ENCODE measurements at regions not wholly inside any gene's neighbourhood (a gene's known extent, or its start where the extent isn't known, plus 50 kb on each side); places are given as distances from the start of the nearest gene placed in this dataset.

DNA sequence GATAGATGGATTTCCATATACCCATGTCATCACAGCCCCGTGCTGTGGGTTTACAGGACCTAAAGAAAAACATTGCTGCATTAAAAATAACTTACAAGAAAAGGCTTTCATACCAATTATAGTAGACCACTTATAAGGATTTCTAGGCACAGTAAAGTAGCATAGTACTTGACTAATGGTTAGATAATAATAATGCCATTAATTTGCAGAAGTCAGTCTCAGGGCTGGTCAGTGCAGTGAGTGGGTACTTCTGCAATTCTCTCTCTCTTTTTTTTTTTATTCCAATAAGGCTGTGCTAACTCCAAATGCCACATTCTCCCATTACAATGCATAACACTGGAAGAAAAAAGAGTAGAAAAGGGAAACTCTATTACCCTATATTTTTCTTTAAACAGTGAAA is 73.1 kb upstream of the TMPRSS15 start:
- Histone ChIP-seq H2BK15ac (ENCODE audit: low read depth, poor library complexity, severe bottlenecking) (no peak overlapping the region), H4K8ac (ENCODE audit: low read length) (no peak overlapping the region), H3K18ac (ENCODE audit: low read depth in 1 of 2, low read length in 2 of 2) (no peak overlapping the region), H3K27ac (ENCODE audit: low read length, poor library complexity, severe bottlenecking) (no peak overlapping the region), H3K4me3 (ENCODE audit: insufficient read depth in 1 of 2, low read depth in 1 of 2, low read length in 2 of 2) (peak overlapping the region in 1 of 2 experiments; percentile 16), H2AFZ (ENCODE audit: low read depth, low read length) (no peak overlapping the region), H3K9me3 (ENCODE audit: control insufficient read depth, low read length) (no peaks in the 10 kb centered on the region), H2AK5ac (ENCODE audit: low read length, severe bottlenecking) (no peak overlapping the region), H4K91ac (ENCODE audit: low read length) (no peak overlapping the region), H3K79me1 (replicated peaks; ENCODE audit: low read length, poor library complexity, severe bottlenecking) (no peaks in the 10 kb centered on the region), H2BK120ac (ENCODE audit: low read depth, low read length) (no peak overlapping the region), H3K36me3 (ENCODE audit: control insufficient read depth in 1 of 2, insufficient read depth in 2 of 2, low read depth in 1 of 2, low read length in 2 of 2) (no peaks in the 10 kb centered on the region), H3K14ac (ENCODE audit: low read length in 2 of 2) (no peak overlapping the region), H3K4ac (ENCODE audit: low read depth in 1 of 2, low read length in 2 of 2) (no peak overlapping the region), H3K4me1 (ENCODE audit: control insufficient read depth, insufficient read depth, low read depth, low read length) (no peaks in the 10 kb centered on the region), H3K4me2 (ENCODE audit: low read length, poor library complexity, severe bottlenecking) (no peak overlapping the region), H3K23ac (ENCODE audit: low read length in 2 of 2) (no peak overlapping the region), H2BK12ac (ENCODE audit: low read length in 2 of 2) (no peak overlapping the region), H3K27me3 (ENCODE audit: control insufficient read depth in 1 of 2, insufficient read depth in 1 of 2, low read length in 2 of 2) (no peaks in the 10 kb centered on the region), H3K9ac (ENCODE audit: low read length) (no peak overlapping the region), H2BK5ac (ENCODE audit: low read depth, low read length, poor library complexity, severe bottlenecking) (no peak overlapping the region)
- no peak for DNase-seq
- WGBS = no CpG with 5 or more reads among the region's 1 CpG

DNA sequence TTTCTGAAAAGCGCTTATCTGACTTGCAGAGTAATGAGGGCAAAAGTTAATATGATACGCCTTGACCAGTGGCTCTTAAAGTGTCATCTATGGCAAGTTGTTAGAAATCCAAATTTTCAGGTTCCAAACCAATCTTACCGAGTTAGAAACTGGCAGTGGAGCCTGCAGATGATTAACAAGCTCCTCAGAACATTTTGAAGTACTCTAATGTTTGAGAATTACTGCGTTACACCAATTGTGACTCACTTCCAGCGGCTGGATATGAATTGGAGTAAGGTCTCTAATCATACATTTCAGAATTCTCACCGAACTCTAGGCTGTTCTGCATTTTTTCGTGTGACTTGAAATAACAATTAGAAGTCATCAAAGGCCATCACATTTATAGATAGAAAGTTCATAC is 73.5 kb upstream of the TMPRSS15 start:
- H2BK12ac ChIP-seq (ENCODE audit: low read length in 2 of 2) = no peak overlapping the region
- H3K23ac ChIP-seq (ENCODE audit: low read length in 2 of 2) = no peak overlapping the region
- no peak overlapping the region for H3K4me2 ChIP-seq (ENCODE audit: low read length, poor library complexity, severe bottlenecking)
- no peak for DNase-seq
- no peaks in the 10 kb centered on the region for H3K27me3 ChIP-seq (ENCODE audit: control insufficient read depth in 1 of 2, insufficient read depth in 1 of 2, low read length in 2 of 2)
- H3K9ac ChIP-seq (ENCODE audit: low read length) = no peak overlapping the region
- no peak overlapping the region for H3K4ac ChIP-seq (ENCODE audit: low read depth in 1 of 2, low read length in 2 of 2)
- no peak overlapping the region for H3K18ac ChIP-seq (ENCODE audit: low read depth in 1 of 2, low read length in 2 of 2)
- H2BK15ac ChIP-seq (ENCODE audit: low read depth, poor library complexity, severe bottlenecking) = no peak overlapping the region
- H3K14ac ChIP-seq (ENCODE audit: low read length in 2 of 2) = no peak overlapping the region
- no peak overlapping the region for H2AFZ ChIP-seq (ENCODE audit: low read depth, low read length)
- no peak overlapping the region for H2BK120ac ChIP-seq (ENCODE audit: low read depth, low read length)
- no peak overlapping the region for H3K27ac ChIP-seq (ENCODE audit: low read length, poor library complexity, severe bottlenecking)
- no peak overlapping the region for H2BK5ac ChIP-seq (ENCODE audit: low read depth, low read length, poor library complexity, severe bottlenecking)
- H3K4me3 ChIP-seq (ENCODE audit: insufficient read depth in 1 of 2, low read depth in 1 of 2, low read length in 2 of 2) = no peak overlapping the region
- 95% methylated on average over 5 of the region's 7 CpGs for WGBS
- H2AK5ac ChIP-seq (ENCODE audit: low read length, severe bottlenecking) = no peak overlapping the region
- H3K9me3 ChIP-seq (ENCODE audit: control insufficient read depth, low read length) = no peaks in the 10 kb centered on the region
- H3K36me3 ChIP-seq (ENCODE audit: control insufficient read depth in 1 of 2, insufficient read depth in 2 of 2, low read depth in 1 of 2, low read length in 2 of 2) = no peaks in the 10 kb centered on the region
- no peak overlapping the region for H4K91ac ChIP-seq (ENCODE audit: low read length)
- no peaks in the 10 kb centered on the region for H3K79me1 ChIP-seq (replicated peaks; ENCODE audit: low read length, poor library complexity, severe bottlenecking)
- H3K4me1 ChIP-seq (ENCODE audit: control insufficient read depth, insufficient read depth, low read depth, low read length) = no peaks in the 10 kb centered on the region
- H4K8ac ChIP-seq (ENCODE audit: low read length) = no peak overlapping the region

DNA sequence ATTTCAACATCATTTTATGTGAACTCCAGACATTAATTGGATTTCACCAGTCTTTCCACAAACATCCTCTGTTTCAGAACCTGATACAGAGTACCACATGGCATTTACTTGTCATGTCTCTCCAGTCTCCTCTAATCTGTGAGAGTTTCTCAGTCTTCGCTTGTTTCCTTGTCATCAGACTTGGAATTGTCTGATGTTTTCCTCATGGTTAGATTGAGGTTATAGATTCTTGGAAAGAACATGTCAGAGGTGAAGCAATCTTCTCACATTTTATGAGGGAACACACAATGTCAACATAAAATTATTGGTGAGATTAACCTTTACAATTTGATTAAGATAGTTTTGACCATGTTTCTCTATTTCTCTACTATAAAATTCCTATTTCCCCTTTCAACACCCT is 74.9 kb upstream of the TMPRSS15 start:
- no peak overlapping the region for H3K23ac ChIP-seq (ENCODE audit: low read length in 2 of 2)
- no peak overlapping the region for H3K4ac ChIP-seq (ENCODE audit: low read depth in 1 of 2, low read length in 2 of 2)
- H2BK120ac ChIP-seq (ENCODE audit: low read depth, low read length) = no peak overlapping the region
- H3K14ac ChIP-seq (ENCODE audit: low read length in 2 of 2) = no peak overlapping the region
- no peaks in the 10 kb centered on the region for H3K4me1 ChIP-seq (ENCODE audit: control insufficient read depth, insufficient read depth, low read depth, low read length)
- no peaks in the 10 kb centered on the region for H3K9me3 ChIP-seq (ENCODE audit: control insufficient read depth, low read length)
- no peak overlapping the region for H3K9ac ChIP-seq (ENCODE audit: low read length)
- H3K4me3 ChIP-seq (ENCODE audit: insufficient read depth in 1 of 2, low read depth in 1 of 2, low read length in 2 of 2) = no peak overlapping the region
- H3K4me2 ChIP-seq (ENCODE audit: low read length, poor library complexity, severe bottlenecking) = no peak overlapping the region
- no peak for DNase-seq
- no CpG with 5 or more reads among the region's 1 CpG for WGBS
- H2BK5ac ChIP-seq (ENCODE audit: low read depth, low read length, poor library complexity, severe bottlenecking) = no peak overlapping the region
- no peak overlapping the region for H3K27ac ChIP-seq (ENCODE audit: low read length, poor library complexity, severe bottlenecking)
- no peaks in the 10 kb centered on the region for H3K79me1 ChIP-seq (replicated peaks; ENCODE audit: low read length, poor library complexity, severe bottlenecking)
- no peak overlapping the region for H2BK12ac ChIP-seq (ENCODE audit: low read length in 2 of 2)
- no peak overlapping the region for H4K8ac ChIP-seq (ENCODE audit: low read length)
- no peak overlapping the region for H2BK15ac ChIP-seq (ENCODE audit: low read depth, poor library complexity, severe bottlenecking)
- H3K27me3 ChIP-seq (ENCODE audit: control insufficient read depth in 1 of 2, insufficient read depth in 1 of 2, low read length in 2 of 2) = no peaks in the 10 kb centered on the region
- H4K91ac ChIP-seq (ENCODE audit: low read length) = no peak overlapping the region
- no peak overlapping the region for H3K18ac ChIP-seq (ENCODE audit: low read depth in 1 of 2, low read length in 2 of 2)
- H2AK5ac ChIP-seq (ENCODE audit: low read length, severe bottlenecking) = no peak overlapping the region
- no peak overlapping the region for H2AFZ ChIP-seq (ENCODE audit: low read depth, low read length)
- H3K36me3 ChIP-seq (ENCODE audit: control insufficient read depth in 1 of 2, insufficient read depth in 2 of 2, low read depth in 1 of 2, low read length in 2 of 2) = no peaks in the 10 kb centered on the region

DNA sequence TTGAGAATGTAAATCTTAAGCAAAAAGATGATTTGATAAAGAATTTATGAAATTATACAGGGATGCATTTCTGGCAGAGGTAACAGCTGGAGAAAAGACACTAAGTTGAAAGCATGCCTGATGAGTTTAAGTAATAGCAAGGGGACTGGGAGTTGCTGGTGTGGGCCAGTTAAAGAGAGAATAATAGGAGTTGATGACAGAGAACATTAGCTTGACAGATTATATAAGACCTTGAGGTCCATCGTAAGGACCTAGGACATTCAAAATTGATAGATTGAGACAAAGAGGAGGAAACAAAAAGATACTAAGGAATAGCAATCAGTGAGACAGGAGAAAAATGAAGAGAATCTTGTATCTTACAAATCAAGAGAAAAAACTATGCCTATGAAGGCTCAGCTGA is 84.7 kb upstream of the TMPRSS15 start:
- Histone ChIP-seq H3K9ac (ENCODE audit: low read length) (no peak overlapping the region), H3K27me3 (ENCODE audit: control insufficient read depth in 1 of 2, insufficient read depth in 1 of 2, low read length in 2 of 2) (no peaks in the 10 kb centered on the region), H3K4me3 (ENCODE audit: insufficient read depth in 1 of 2, low read depth in 1 of 2, low read length in 2 of 2) (no peak overlapping the region), H2AK5ac (ENCODE audit: low read length, severe bottlenecking) (no peak overlapping the region), H3K14ac (ENCODE audit: low read length in 2 of 2) (no peak overlapping the region), H3K4ac (ENCODE audit: low read depth in 1 of 2, low read length in 2 of 2) (no peak overlapping the region), H3K18ac (ENCODE audit: low read depth in 1 of 2, low read length in 2 of 2) (no peak overlapping the region), H3K4me2 (ENCODE audit: low read length, poor library complexity, severe bottlenecking) (no peak overlapping the region), H2BK120ac (ENCODE audit: low read depth, low read length) (no peak overlapping the region), H2BK15ac (ENCODE audit: low read depth, poor library complexity, severe bottlenecking) (no peak overlapping the region), H2AFZ (ENCODE audit: low read depth, low read length) (no peak overlapping the region), H3K79me1 (replicated peaks; ENCODE audit: low read length, poor library complexity, severe bottlenecking) (no peaks in the 10 kb centered on the region), H4K91ac (ENCODE audit: low read length) (no peak overlapping the region), H3K27ac (ENCODE audit: low read length, poor library complexity, severe bottlenecking) (no peak overlapping the region), H4K8ac (ENCODE audit: low read length) (no peak overlapping the region), H3K9me3 (ENCODE audit: control insufficient read depth, low read length) (no peaks in the 10 kb centered on the region), H3K36me3 (ENCODE audit: control insufficient read depth in 1 of 2, insufficient read depth in 2 of 2, low read depth in 1 of 2, low read length in 2 of 2) (no peaks in the 10 kb centered on the region), H2BK12ac (ENCODE audit: low read length in 2 of 2) (no peak overlapping the region), H3K23ac (ENCODE audit: low read length in 2 of 2) (no peak overlapping the region), H3K4me1 (ENCODE audit: control insufficient read depth, insufficient read depth, low read depth, low read length) (no peaks in the 10 kb centered on the region), H2BK5ac (ENCODE audit: low read depth, low read length, poor library complexity, severe bottlenecking) (no peak overlapping the region)
- WGBS = 89% methylated on average over 1 of the region's 1 CpG
- no peak for DNase-seq

Data from mesenchymal stem cell (in vitro differentiated cells and primary cell).